Colonic mucosa (tissue), 4 donors: ENCODE measurements at regions not wholly inside any gene's neighbourhood (a gene's known extent, or its start where the extent isn't known, plus 50 kb on each side); places are given as distances from the start of the nearest gene placed in this dataset.

Experiments
- DNase-seq: peaks from one replicate; pipeline ENCODE4 v3.0.0-alpha.2; 2020
- H3K27ac ChIP-seq: fragments of 200-600 bp; one replicate; pipeline ENCODE4 v1.8.0; 2021
- H3K27me3 ChIP-seq: fragments of 200-600 bp; one replicate; pipeline ENCODE4 v1.8.0; 2021
- H3K36me3 ChIP-seq: fragments of 200-600 bp; one replicate; pipeline ENCODE4 v1.8.0; 2021
- H3K4me1 ChIP-seq: fragments of 200-600 bp; one replicate; pipeline ENCODE4 v1.8.0; 2021; ENCODE audit warnings: mild to moderate bottlenecking
- H3K4me3 ChIP-seq: fragments of 200-600 bp; one replicate; pipeline ENCODE4 v1.8.0; 2021
- H3K9ac ChIP-seq, 2 donors: one replicate each; pipeline ENCODE4 v1.7.0; 2013; ENCODE audit warnings: control low read depth in 2 of 2, low read depth in 2 of 2, low read length in 2 of 2
- H3K9me3 ChIP-seq: fragments of 200-600 bp; one replicate; pipeline ENCODE4 v1.8.0; 2021
- intact Hi-C: fragments of 100-400 bp; cut with DNase I; formaldehyde crosslinking; loops from one replicate; pipeline ENCODE4 v1.14.1; 2022
- TF ChIP-seq, protein P1 (sequence below): fragments of 200-600 bp; IDR thresholded peaks from one replicate; pipeline ENCODE4 v1.8.0; 2022; ENCODE audit warnings: antibody characterized with exemption, mild to moderate bottlenecking
- donor health status: healthy.
- donor health status: DM: no; HTN: no; CAD: no.
- donor health status: DM: no; HTN: no; CAD: no.

GRCh38 chr3:28645149-28645548 is 296.5 kb upstream of the AZI2 start:
- no peak overlapping the region for H3K9ac ChIP-seq
- no peaks in the 10 kb centered on the region for H3K4me1 ChIP-seq
- no peaks in the 10 kb centered on the region for H3K9me3 ChIP-seq
- DNase-seq = no peak
- intact Hi-C loops = no loop called here
- H3K27me3 ChIP-seq = no peaks in the 10 kb centered on the region
- TF ChIP-seq, protein P1, sequence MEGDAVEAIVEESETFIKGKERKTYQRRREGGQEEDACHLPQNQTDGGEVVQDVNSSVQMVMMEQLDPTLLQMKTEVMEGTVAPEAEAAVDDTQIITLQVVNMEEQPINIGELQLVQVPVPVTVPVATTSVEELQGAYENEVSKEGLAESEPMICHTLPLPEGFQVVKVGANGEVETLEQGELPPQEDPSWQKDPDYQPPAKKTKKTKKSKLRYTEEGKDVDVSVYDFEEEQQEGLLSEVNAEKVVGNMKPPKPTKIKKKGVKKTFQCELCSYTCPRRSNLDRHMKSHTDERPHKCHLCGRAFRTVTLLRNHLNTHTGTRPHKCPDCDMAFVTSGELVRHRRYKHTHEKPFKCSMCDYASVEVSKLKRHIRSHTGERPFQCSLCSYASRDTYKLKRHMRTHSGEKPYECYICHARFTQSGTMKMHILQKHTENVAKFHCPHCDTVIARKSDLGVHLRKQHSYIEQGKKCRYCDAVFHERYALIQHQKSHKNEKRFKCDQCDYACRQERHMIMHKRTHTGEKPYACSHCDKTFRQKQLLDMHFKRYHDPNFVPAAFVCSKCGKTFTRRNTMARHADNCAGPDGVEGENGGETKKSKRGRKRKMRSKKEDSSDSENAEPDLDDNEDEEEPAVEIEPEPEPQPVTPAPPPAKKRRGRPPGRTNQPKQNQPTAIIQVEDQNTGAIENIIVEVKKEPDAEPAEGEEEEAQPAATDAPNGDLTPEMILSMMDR = no peak
- no peak overlapping the region for H3K27ac ChIP-seq
- no peak overlapping the region for H3K4me3 ChIP-seq
- H3K36me3 ChIP-seq = no peaks in the 10 kb centered on the region

- TF ChIP-seq, protein P1 = no peak
- no peaks in the 10 kb centered on the region for H3K36me3 ChIP-seq
- H3K27ac ChIP-seq = no peak overlapping the region
- H3K4me1 ChIP-seq = no peaks in the 10 kb centered on the region
- DNase-seq = no peak
- no peaks in the 10 kb centered on the region for H3K27me3 ChIP-seq
- no peak overlapping the region for H3K4me3 ChIP-seq
- no peaks in the 10 kb centered on the region for H3K9me3 ChIP-seq
- intact Hi-C loops = no loop called here
- H3K9ac ChIP-seq = no peak overlapping the region
Observed at GRCh38 chr3:28646435-28646834, 297.8 kb upstream of the AZI2 start.

DNA sequence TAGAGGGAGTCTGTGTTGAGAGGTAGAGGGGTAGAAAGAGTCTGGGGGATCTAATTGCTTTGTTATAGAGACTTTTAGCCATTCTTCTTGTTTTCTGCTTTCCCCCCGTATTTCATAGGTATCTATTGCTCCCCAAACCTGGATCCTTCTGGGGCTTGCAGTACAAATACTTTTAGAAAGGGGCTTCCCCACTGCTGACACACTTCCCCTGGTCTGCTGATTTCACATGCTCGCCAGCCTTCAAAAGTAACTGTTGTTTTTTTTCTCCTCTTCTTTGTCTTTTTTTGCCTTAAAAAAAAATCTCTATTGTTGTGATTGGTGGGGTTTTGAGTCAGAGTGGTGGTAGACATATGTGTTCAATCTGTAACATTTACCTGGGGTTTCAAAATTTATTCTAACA is 300.6 kb upstream of the AZI2 start:
- H3K27me3 ChIP-seq = no peaks in the 10 kb centered on the region
- H3K9ac ChIP-seq = no peak overlapping the region
- no peaks in the 10 kb centered on the region for H3K9me3 ChIP-seq
- no peak for DNase-seq
- intact Hi-C loops = no loop called here
- no peak overlapping the region for H3K27ac ChIP-seq
- H3K4me3 ChIP-seq = no peak overlapping the region
- TF ChIP-seq, protein P1 = no peak
- H3K36me3 ChIP-seq = no peaks in the 10 kb centered on the region
- no peaks in the 10 kb centered on the region for H3K4me1 ChIP-seq

DNA sequence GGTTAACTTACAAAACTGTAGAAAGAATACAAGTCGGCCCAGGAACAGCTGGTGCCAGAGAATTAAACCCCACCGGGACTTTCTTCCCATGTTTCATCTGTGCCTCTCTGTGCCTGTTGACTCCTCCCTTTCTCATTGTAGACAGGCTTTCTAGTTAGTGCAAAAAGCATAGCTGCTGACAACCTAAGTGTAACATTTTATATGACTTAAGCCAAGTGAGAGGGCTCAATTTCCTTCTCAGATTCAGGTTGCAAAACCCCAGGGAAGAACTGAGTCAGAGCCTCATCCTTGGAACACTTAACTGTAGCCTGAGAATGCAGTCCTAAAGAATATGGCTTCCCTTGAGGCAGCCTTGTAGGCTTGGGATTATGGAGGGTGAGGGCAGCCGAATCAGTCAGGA is 302.5 kb upstream of the AZI2 start:
- Histone ChIP-seq H3K4me1 (no peaks in the 10 kb centered on the region), H3K36me3 (no peaks in the 10 kb centered on the region), H3K4me3 (no peak overlapping the region), H3K27ac (no peak overlapping the region), H3K9ac (no peak overlapping the region), H3K9me3 (no peaks in the 10 kb centered on the region), H3K27me3 (no peaks in the 10 kb centered on the region)
- TF ChIP-seq, protein P1 = no peak
- no peak for DNase-seq
- intact Hi-C loops = no loop called here

DNA sequence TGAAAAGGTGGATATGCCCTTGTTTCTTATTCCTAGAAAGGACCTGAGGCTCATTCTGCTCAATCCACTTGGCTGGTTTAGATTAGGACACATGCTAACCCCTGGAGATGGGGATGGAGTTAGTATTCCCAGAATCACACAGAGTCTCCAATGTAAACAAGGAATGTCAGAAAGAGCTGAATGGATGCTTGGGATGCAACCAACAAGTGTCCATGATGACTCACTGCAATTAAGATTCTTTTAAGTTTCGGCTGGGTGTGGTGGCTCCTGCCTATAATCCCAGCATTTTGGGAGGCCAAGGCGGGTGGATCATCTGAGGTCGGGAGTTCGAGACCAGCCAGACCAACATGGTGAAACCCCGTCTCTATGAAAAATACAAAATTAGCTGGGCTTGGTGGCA is 315.5 kb upstream of the AZI2 start:
- intact Hi-C loops = no loop called here

More for the DNA sequence above, 315.5 kb upstream of the AZI2 start:
- H3K36me3 ChIP-seq = no peaks in the 10 kb centered on the region
- no peaks in the 10 kb centered on the region for H3K4me1 ChIP-seq
- no peaks in the 10 kb centered on the region for H3K27me3 ChIP-seq
- no peaks in the 10 kb centered on the region for H3K9me3 ChIP-seq
- DNase-seq = no peak
- H3K27ac ChIP-seq = no peak overlapping the region
- no peak overlapping the region for H3K4me3 ChIP-seq
- TF ChIP-seq, protein P1 = no peak
- no peak overlapping the region for H3K9ac ChIP-seq
